Keratinocyte (primary cell): ENCODE measurements at regions not wholly inside any gene's neighbourhood (a gene's known extent, or its start where the extent isn't known, plus 50 kb on each side); places are given as distances from the start of the nearest gene placed in this dataset.
"Not testable (repeated sequence)": the region's sequence is repeated elsewhere in the genome, so short reads cannot be mapped to it uniquely, and the experiment has no call there.

ENCODE experiments used
- EZH2 ChIP-seq: IDR thresholded peaks from one replicate; pipeline ENCODE4 v1.6.1; 2012; ENCODE audit warnings: inconsistent platforms, mild to moderate bottlenecking, low read length, moderate library complexity
- TF ChIP-seq, protein P1 (sequence below), 3 experiments: IDR thresholded peaks in 1 of 3; conservative IDR thresholded peaks in 1 of 3; optimal IDR thresholded peaks in 1 of 3; 2 replicates in 2 of 3; 3 replicates in 1 of 3; pipeline versions ENCODE3 to v1.5.1; 2011; ENCODE audit warnings: low read length in 3 of 3, mild to moderate bottlenecking in 3 of 3, moderate library complexity in 2 of 3, control low read depth in 1 of 3, inconsistent platforms in 1 of 3; ENCODE audit not compliant: insufficient read depth in 2 of 3; ENCODE audit errors: extremely low read depth in 1 of 3

DNA sequence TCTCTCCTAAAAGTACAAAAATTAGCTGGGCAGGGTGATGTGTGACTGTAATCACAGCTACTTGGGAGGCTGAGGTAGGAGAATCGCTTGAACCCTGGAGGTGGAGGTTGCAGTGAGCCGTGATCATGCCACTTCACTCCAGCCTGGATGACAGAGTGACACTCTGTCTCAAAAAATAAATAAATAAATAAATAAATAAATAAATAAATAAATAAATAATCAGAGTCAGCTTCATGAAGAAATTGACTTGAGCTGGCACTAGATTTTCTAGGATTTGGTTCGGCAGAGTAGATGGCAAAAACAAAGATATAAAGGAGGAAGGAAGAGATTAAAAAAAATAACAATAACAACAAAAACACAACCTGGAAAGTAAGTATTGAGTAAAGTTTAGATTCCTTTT is 311.9 kb downstream of the AMY1C start:
- TF ChIP-seq, protein P1, sequence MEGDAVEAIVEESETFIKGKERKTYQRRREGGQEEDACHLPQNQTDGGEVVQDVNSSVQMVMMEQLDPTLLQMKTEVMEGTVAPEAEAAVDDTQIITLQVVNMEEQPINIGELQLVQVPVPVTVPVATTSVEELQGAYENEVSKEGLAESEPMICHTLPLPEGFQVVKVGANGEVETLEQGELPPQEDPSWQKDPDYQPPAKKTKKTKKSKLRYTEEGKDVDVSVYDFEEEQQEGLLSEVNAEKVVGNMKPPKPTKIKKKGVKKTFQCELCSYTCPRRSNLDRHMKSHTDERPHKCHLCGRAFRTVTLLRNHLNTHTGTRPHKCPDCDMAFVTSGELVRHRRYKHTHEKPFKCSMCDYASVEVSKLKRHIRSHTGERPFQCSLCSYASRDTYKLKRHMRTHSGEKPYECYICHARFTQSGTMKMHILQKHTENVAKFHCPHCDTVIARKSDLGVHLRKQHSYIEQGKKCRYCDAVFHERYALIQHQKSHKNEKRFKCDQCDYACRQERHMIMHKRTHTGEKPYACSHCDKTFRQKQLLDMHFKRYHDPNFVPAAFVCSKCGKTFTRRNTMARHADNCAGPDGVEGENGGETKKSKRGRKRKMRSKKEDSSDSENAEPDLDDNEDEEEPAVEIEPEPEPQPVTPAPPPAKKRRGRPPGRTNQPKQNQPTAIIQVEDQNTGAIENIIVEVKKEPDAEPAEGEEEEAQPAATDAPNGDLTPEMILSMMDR (optimal IDR thresholded peaks at IDR 0.05 in 1 of 3, IDR thresholded peaks at IDR 0.05 in 1 of 3, conservative IDR thresholded peaks at IDR 0.05 in 1 of 3; ENCODE audit: extremely low read depth in 1 of 3, insufficient read depth in 2 of 3, low read length in 3 of 3), result not testable (repeated sequence)
- TF ChIP-seq EZH2, result not testable (repeated sequence)
